NOMO-1 treated with DMSO at 0.1 percent for 48 hours (cell line): ENCODE measurements at regions not wholly inside any gene's neighbourhood (a gene's known extent, or its start where the extent isn't known, plus 50 kb on each side); places are given as distances from the start of the nearest gene placed in this dataset.

Source experiments
- DNase-seq: peaks from one replicate; lab custom pipeline; 2025; ENCODE audit not compliant: unreplicated experiment; lab: John Stamatoyannopoulos, UW

- DNase-seq: no peak
Measured at GRCh38 chr2:58870704-58871103, 629.6 kb upstream of the FANCL start.

- DNase-seq: no peak
Measured at GRCh38 chr2:58866946-58867345, 625.8 kb upstream of the FANCL start.

- no peak for DNase-seq
Measured at GRCh38 chr2:58866527-58866926, 625.4 kb upstream of the FANCL start.

GRCh38 chr2:58866040-58866439, 624.9 kb upstream of the FANCL start:
- no peak for DNase-seq

- no peak for DNase-seq
Measured at GRCh38 chr2:58865436-58865835, 624.3 kb upstream of the FANCL start.

- no peak for DNase-seq
Measured at GRCh38 chr2:58862244-58862643, 621.1 kb upstream of the FANCL start.

- no peak for DNase-seq
Measured at GRCh38 chr2:58860586-58860985, 619.5 kb upstream of the FANCL start.

- DNase-seq: no peak
Measured at GRCh38 chr2:58856100-58856499, 615.0 kb upstream of the FANCL start.

- DNase-seq: no peak
Measured at GRCh38 chr2:58853420-58853819, 612.3 kb upstream of the FANCL start.

- no peak for DNase-seq
Measured at GRCh38 chr2:58852905-58853304, 611.8 kb upstream of the FANCL start.

GRCh38 chr2:58852243-58852642, 611.1 kb upstream of the FANCL start:
- DNase-seq: no peak

GRCh38 chr2:58851598-58851997, 610.5 kb upstream of the FANCL start:
- DNase-seq: no peak

GRCh38 chr2:58845011-58845410, 603.9 kb upstream of the FANCL start:
- DNase-seq: no peak

GRCh38 chr2:58842501-58843155, 601.5 kb upstream of the FANCL start:
- DNase-seq: no peak

- DNase-seq: peak; percentile 6
Measured at GRCh38 chr2:58834404-58834803, 593.3 kb upstream of the FANCL start.

- no peak for DNase-seq
Measured at GRCh38 chr2:58826795-58827194, 585.7 kb upstream of the FANCL start.

- no peak for DNase-seq
Measured at GRCh38 chr2:58812771-58813344, 571.7 kb upstream of the FANCL start.

- DNase-seq: no peak
Measured at GRCh38 chr2:58805126-58805525, 564.0 kb upstream of the FANCL start.

GRCh38 chr2:58803192-58803591, 562.1 kb upstream of the FANCL start:
- DNase-seq: no peak

GRCh38 chr2:58800881-58801280, 559.8 kb upstream of the FANCL start:
- no peak for DNase-seq

GRCh38 chr2:58798676-58799208, 557.6 kb upstream of the FANCL start:
- DNase-seq: no peak

- DNase-seq: no peak
Measured at GRCh38 chr2:58796239-58796910, 555.2 kb upstream of the FANCL start.
